Sciatic nerve (tissue), 2 donors: ENCODE measurements at regions not wholly inside any gene's neighbourhood (a gene's known extent, or its start where the extent isn't known, plus 50 kb on each side); places are given as distances from the start of the nearest gene placed in this dataset.
"Not testable (repeated sequence)": the region's sequence is repeated elsewhere in the genome, so short reads cannot be mapped to it uniquely, and the experiment has no call there.

Experiments
- ATAC-seq: fragments of 200-7000 bp; cut with Tn5 transposase; one replicate; pipeline ENCODE4 v1.9.1; 2020; ENCODE audit warnings: mild to moderate bottlenecking, moderate library complexity
- DNase-seq: peaks from one replicate; pipeline ENCODE4 v3.0.0-alpha.2; 2020; ENCODE audit warnings: low spot score
- intact Hi-C: fragments of 100-400 bp; cut with DNase I; formaldehyde crosslinking; loops from one replicate; pipeline ENCODE4 v1.14.2; 2022
- donor health status: DM: no; HTN: no; CAD: no.
- donor health status: DM: no; HTN: no; CAD: no.

GRCh38 chr12:90745211-90745610 lies 209.8 kb downstream of the CCER1 start:
- ATAC-seq, result no peak
- DNase-seq, result no peak
- intact Hi-C loops, result no loop called here

DNA sequence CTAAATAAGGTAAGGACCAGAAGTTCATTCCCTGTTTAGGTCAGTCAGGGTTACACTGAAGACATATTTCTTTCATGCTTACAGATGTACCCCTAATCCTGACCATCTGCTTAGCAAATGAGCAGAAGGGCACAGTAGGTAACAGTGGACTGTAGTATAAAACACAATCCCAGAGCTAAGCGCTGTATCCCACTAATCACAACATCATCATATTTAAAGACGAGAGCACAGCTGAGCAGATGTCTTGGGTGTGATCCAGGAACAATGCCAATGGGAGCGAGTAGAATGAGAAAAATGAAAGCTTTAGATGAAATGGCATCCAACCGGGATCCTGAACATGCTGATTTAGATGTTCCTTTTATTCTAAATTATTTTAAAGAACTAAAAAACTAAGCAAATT lies 213.4 kb downstream of the CCER1 start:
- intact Hi-C loops, result no loop called here
- ATAC-seq, result no peak
- DNase-seq, result no peak

- DNase-seq, result no peak
- ATAC-seq, result no peak
- intact Hi-C loops, result no loop called here
Measured at GRCh38 chr12:90729736-90730135, 225.2 kb downstream of the CCER1 start.

- no peak for ATAC-seq
Measured at GRCh38 chr12:90712671-90713070, 242.3 kb downstream of the CCER1 start.

DNA sequence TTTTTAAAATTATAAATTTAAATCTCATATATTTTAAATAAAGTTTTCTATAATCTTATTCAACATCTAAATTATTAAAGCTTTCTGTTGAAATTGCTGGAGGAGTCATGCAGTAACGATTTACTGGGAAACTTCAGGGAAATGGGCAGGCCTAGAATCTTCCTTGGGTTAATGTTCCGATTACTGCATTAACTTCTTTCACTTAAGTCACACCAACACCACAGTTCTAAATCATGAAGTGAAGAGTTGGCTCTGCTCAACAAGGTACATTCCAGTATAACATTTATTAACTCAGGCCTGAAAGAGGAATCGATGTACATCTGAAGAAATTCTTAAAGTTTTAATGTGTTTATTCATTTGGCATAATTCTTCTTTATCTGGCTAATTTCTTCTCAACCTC lies 244.3 kb downstream of the CCER1 start:
- DNase-seq, result no peak
- intact Hi-C loops, result no loop called here
- ATAC-seq, result no peak

More at GRCh38 chr12:90712671-90713070, 242.3 kb downstream of the CCER1 start:
- no peak for DNase-seq
- intact Hi-C loops, result no loop called here

DNA sequence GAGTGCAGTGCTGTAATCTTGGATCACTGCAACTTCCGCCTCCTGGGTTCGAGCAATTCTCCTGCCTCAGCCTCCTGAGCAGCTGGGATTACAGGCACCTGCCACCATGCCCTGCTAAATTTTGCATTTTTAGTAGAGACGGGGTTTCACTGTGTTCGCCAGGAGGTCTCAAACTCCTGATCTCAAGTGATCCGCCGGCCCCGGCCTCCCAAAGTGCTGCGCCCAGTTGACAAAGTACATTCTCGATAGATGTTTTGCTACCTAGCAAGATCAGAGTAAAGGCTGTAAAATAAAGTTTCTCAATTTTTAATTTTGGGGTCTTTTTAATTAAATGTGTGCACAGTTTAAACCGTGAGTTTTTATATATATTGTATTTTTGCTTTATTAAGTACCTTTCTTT lies 248.9 kb downstream of the CCER1 start:
- no peak for DNase-seq
- intact Hi-C loops, result no loop called here
- ATAC-seq, result no peak

- DNase-seq (no peak), ATAC-seq (no peak)
- intact Hi-C loops, result no loop called here
Measured at GRCh38 chr12:90695415-90695814, 259.6 kb downstream of the CCER1 start.

- ATAC-seq (no peak), DNase-seq (no peak)
- intact Hi-C loops, result no loop called here
Measured at GRCh38 chr12:90690120-90690519, 264.9 kb downstream of the CCER1 start.

DNA sequence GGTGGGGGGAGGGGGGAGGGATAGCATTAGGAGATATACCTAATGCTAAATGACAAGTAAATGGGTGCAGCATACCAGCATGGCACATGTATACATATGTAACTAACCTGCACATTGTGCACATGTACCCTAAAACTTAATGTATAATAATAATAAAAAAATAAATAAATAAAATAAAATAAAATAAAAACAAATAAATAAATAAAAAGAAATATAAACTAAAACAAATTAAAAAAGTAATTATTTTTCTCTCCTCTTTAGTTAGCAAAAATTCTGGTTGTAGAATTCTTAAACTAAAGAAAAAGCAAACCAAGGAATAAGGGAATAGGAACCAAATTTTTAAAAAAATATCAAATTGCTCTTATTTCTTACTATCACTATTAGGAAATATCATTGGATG lies 267.3 kb downstream of the CCER1 start:
- ATAC-seq, DNase-seq, intact Hi-C loops: not testable (repeated sequence)

DNA sequence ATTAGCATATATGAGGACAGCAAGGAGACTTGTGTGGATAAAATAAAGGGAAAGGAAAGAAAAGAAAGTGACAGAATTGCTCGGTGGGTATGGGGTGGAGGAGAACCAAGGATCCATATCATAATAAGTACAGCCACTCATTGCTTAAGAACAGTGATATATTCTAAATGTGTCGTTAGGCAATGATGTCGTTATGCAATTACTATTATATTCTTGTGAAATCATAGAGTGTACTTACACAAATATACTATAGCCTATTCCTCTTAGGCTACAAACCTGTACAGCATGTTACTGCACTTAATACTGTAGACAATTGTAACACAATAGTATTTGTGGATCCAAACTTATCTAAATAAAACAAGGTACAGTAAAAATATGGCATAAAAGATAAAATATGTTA lies 271.1 kb downstream of the CCER1 start:
- DNase-seq (no peak), ATAC-seq (no peak)
- intact Hi-C loops, result no loop called here

GRCh38 chr12:90682398-90682797 lies 272.6 kb downstream of the CCER1 start:
- intact Hi-C loops, result no loop called here
- DNase-seq (no peak), ATAC-seq (no peak)

- ATAC-seq, result no peak
- intact Hi-C loops, result no loop called here
- DNase-seq, result no peak
Measured at GRCh38 chr12:90679674-90680073, 275.3 kb downstream of the CCER1 start.

GRCh38 chr12:90677552-90677951 lies 277.4 kb downstream of the CCER1 start:
- no peak for DNase-seq
- intact Hi-C loops, result no loop called here
- no peak for ATAC-seq

GRCh38 chr12:90677055-90677454 lies 277.9 kb downstream of the CCER1 start:
- intact Hi-C loops, result no loop called here
- DNase-seq, result no peak

GRCh38 chr12:90675106-90675505 lies 279.9 kb downstream of the CCER1 start:
- no peak for ATAC-seq
- DNase-seq, result no peak
- intact Hi-C loops, result no loop called here

More at GRCh38 chr12:90677055-90677454, 277.9 kb downstream of the CCER1 start:
- ATAC-seq, result no peak

DNA sequence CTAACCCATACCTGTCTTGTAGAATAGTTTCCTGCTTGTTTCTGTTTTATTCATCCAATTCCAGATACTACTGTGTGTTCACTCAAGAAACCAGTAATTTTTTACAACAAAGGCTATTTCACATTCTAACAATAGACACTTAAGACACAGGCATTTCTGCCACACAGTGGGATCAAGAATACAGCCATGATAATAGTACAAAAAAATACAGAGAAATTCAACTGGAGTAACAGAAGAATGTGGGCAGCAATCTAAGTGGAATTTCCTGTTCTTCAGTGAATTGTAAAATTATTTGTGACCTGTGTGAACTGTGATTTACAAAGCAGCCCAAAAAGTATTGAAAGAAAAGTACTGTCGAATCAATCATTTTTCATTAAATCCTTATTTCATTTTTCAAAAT lies 282.9 kb downstream of the CCER1 start:
- no peak for ATAC-seq
- intact Hi-C loops, result no loop called here
- DNase-seq, result no peak

GRCh38 chr12:90663949-90664348 lies 291.0 kb downstream of the CCER1 start:
- intact Hi-C loops, DNase-seq: not testable (repeated sequence)

GRCh38 chr12:90659060-90659459 lies 295.9 kb downstream of the CCER1 start:
- ATAC-seq, result no peak
- intact Hi-C loops, result no loop called here

More at GRCh38 chr12:90663949-90664348, 291.0 kb downstream of the CCER1 start:
- not testable (repeated sequence) for ATAC-seq

DNA sequence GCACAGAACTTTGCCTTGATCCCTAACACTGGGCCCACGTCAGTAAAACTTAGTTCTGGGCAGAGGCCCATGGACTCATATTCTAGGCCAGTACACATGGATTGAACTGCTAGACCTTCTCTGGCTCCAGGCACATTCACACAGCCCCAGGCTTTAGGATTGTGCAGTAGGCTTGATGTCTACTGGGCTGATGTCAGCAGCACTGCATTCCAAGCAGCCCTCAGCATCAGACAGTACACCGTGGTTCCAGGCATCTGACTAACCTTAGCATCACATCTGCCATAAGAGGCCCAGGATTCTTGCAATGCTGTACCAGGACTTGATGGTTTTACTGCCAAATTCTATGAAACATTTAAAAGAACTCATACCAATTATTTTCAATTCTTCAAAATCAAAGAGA lies 301.9 kb downstream of the CCER1 start:
- DNase-seq, result no peak
- no peak for ATAC-seq
- intact Hi-C loops, result no loop called here

More at GRCh38 chr12:90659060-90659459, 295.9 kb downstream of the CCER1 start:
- DNase-seq, result no peak

GRCh38 chr12:90652280-90652679 lies 302.7 kb downstream of the CCER1 start:
- no peak for ATAC-seq
- intact Hi-C loops, result no loop called here
- no peak for DNase-seq

DNA sequence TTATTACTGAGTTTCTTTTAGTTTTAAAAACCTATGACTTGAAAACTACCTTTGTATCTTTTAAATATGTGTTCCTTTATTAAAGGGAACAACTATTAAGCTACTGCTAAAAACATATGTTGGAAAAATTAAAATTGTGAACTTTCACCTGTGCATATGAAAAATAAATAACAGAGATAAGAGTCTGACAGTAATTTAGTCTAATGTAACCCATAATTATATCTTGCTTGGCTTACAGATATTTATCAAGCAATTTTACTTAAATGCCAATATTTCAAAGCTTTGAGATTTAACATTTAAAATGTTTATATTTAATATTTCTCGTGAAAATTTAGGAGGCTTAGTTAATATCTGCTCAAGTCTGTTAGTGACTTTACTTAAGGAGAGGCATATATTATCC lies 309.8 kb downstream of the CCER1 start:
- DNase-seq (no peak), ATAC-seq (no peak)
- intact Hi-C loops, result no loop called here
